ENCODE measurements at regions not wholly inside any gene's neighbourhood (a gene's known extent, or its start where the extent isn't known, plus 50 kb on each side); places are given as distances from the start of the nearest gene placed in this dataset.

DNA sequence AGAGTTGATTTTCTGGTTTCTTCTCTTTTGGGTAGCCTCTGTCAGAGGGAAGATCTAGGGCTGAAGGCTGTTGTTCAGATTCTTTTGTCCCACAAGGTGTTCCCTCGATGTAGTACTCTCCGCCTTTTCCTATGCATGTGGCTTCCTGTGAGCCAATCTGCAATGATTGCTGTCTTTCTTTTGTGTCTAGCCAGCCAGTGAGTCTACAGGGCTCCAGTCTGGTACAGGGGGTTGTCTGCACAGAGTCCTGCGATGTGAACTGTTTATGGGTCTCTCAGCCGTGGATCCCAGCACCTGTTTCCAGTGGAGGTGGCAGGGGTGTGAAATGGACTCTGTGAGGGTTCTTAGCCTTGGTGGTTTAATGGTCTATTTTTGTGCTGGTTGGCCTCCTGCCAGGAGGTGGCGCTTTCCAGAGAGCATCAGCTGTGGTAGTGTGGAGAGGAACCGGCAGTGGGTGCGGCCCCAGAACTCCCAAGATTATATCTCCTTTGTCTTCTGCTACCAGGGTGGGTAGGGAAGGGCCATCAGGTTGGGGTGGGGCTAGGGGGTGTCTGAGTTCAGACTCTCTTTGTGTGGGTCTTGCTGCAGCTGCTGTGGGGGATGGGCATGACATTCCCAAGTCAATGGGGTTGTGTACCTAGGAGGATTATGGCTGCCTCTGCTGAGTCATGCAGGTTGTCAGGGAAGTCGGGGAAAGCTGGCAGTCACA is 81.3 kb upstream of the C21orf91 start:
- no peak for DNase-seq

DNA sequence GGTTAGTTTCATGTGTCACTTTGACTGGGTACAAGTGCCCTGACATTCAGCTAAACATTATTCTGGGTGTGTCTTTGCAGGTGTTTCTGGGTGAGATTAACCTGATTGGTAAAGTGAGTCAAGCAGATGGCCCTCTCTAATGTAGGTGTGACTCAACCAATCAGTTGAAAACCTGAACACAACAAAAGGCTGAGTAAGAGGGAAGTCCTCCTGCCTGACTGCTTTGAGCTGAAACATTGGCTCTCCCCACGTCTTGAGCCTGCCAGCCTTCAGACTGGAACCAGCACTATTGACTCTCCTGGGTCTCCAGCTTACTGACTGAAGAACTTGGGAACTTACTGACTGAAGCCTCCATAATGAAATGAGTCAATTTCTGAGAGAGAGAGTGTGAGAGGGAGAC is 70.0 kb upstream of the C21orf91 start:
- DNase-seq: no peak

DNA sequence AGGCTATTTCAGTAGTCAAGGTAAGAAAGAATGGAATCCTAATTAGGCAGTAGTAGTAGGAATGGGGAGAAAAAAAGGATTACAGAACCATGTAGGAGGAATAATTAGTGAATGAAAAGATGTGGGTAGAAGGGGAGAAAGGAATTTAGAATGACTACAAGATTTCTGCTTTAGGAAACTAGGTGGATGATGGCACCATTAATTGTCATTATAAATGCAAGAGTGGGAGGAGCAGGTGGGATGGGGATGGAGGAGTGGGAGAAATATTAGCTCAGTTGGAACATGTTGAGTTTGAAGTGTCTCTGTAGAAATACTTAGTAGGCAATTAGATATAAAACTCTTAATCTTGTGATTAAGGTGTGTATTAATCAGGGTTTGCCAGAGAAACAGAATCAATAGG is 50.0 kb upstream of the C21orf91 start:
- no peak for DNase-seq
